ENCODE measurements at regions not wholly inside any gene's neighbourhood (a gene's known extent, or its start where the extent isn't known, plus 50 kb on each side); places are given as distances from the start of the nearest gene placed in this dataset.

GRCh38 chr1:234843946-234844345 is 234.0 kb upstream of the IRF2BP2 start:
- TF ChIP-seq EZH2 (IDR thresholded peaks at IDR 0.05) (no peak), CTCF (IDR thresholded peaks at IDR 0.05 in 2 of 3, conservative IDR thresholded peaks at IDR 0.05 in 1 of 3; ENCODE audit: borderline replicate concordance in 1 of 3, insufficient read depth in 1 of 3, low read depth in 2 of 3, low read length in 2 of 3) (no peak), POLR2A (IDR thresholded peaks at IDR 0.05; ENCODE audit: borderline replicate concordance, extremely low read depth, insufficient read depth, insufficient read length) (no peak), POLR2AphosphoS5 (IDR thresholded peaks at IDR 0.05; ENCODE audit: low read depth, low read length) (no peak), YY1 (IDR thresholded peaks at IDR 0.05; ENCODE audit: extremely low read depth, insufficient replicate concordance, low read depth, low read length) (no peak), REST (IDR thresholded peaks at IDR 0.05; ENCODE audit: low read depth) (no peak)
